Endodermal cell (in vitro differentiated cells): ENCODE measurements at regions not wholly inside any gene's neighbourhood (a gene's known extent, or its start where the extent isn't known, plus 50 kb on each side); places are given as distances from the start of the nearest gene placed in this dataset.

Source experiments
- DNase-seq: peaks from one replicate; pipeline ENCODE4 v3.0.0-alpha.2; 2017
- H3K27ac ChIP-seq: 2 replicates; pipeline ENCODE4 v1.5.1; 2013; ENCODE audit warnings: mild to moderate bottlenecking, low read depth, low read length, moderate library complexity
- H3K27me3 ChIP-seq: 2 replicates; pipeline ENCODE4 v1.6.1; 2013; ENCODE audit warnings: mild to moderate bottlenecking, low read length, moderate library complexity; ENCODE audit not compliant: insufficient read depth, control insufficient read depth, poor library complexity, severe bottlenecking
- H3K36me3 ChIP-seq: 2 replicates; pipeline ENCODE4 v1.7.0; 2013; ENCODE audit warnings: mild to moderate bottlenecking, low read length, moderate library complexity; ENCODE audit not compliant: control insufficient read depth, insufficient read depth
- H3K4me1 ChIP-seq: one replicate; pipeline ENCODE4 v1.7.0; 2013; ENCODE audit warnings: low read length; ENCODE audit not compliant: control insufficient read depth, insufficient read depth
- H3K4me3 ChIP-seq: 2 replicates; pipeline ENCODE4 v1.5.1; 2013; ENCODE audit warnings: mild to moderate bottlenecking, low read length, moderate library complexity
- H3K9ac ChIP-seq: 2 replicates; pipeline ENCODE4 v1.6.1; 2013; ENCODE audit warnings: mild to moderate bottlenecking, low read length, moderate library complexity; ENCODE audit not compliant: poor library complexity, severe bottlenecking; ENCODE audit errors: extremely low read depth
- H3K9me3 ChIP-seq: 2 replicates; pipeline ENCODE4 v1.6.1; 2013; ENCODE audit warnings: mild to moderate bottlenecking, low read length, moderate library complexity; ENCODE audit not compliant: control insufficient read depth
- H3K27ac Mint-ChIP-seq: 2 replicates; pipeline ENCODE4 v1.8.0; 2020; ENCODE audit warnings: mixed read lengths
- H3K27me3 Mint-ChIP-seq: 2 replicates; pipeline ENCODE4 v1.8.0; 2021; ENCODE audit warnings: mild to moderate bottlenecking, mixed read lengths; ENCODE audit not compliant: insufficient read depth
- H3K36me3 Mint-ChIP-seq: 2 replicates; pipeline ENCODE4 v1.8.0; 2020; ENCODE audit warnings: low read depth, mixed read lengths
- H3K4me1 Mint-ChIP-seq: 2 replicates; pipeline ENCODE4 v1.8.0; 2020; ENCODE audit warnings: mixed read lengths
- H3K4me3 Mint-ChIP-seq: 2 replicates; pipeline ENCODE4 v1.8.0; 2020; ENCODE audit warnings: mild to moderate bottlenecking, moderate library complexity, mixed read lengths
- H3K9me3 Mint-ChIP-seq: 2 replicates; pipeline ENCODE4 v1.8.0; 2020; ENCODE audit warnings: mild to moderate bottlenecking, mixed read lengths
- WGBS, 2 experiments: methylation state at CpG; one replicate each; pipeline versions ENCODE4 v1.1.5 to v1.1.7; 2013; ENCODE audit warnings: missing lambda C conversion rate in 2 of 2, mixed read lengths in 1 of 2; ENCODE audit not compliant: insufficient coverage in 1 of 2, insufficient read length in 1 of 2; 5-methylcytosine and 5-hydroxymethylcytosine counted together
- TF ChIP-seq, protein P1 (sequence below): fragments of 200-600 bp; sonication (generic); conservative IDR thresholded peaks from 2 replicates; pipeline ENCODE4 v1.5.0; 2021; ENCODE audit warnings: antibody characterized with exemption, mild to moderate bottlenecking

DNA sequence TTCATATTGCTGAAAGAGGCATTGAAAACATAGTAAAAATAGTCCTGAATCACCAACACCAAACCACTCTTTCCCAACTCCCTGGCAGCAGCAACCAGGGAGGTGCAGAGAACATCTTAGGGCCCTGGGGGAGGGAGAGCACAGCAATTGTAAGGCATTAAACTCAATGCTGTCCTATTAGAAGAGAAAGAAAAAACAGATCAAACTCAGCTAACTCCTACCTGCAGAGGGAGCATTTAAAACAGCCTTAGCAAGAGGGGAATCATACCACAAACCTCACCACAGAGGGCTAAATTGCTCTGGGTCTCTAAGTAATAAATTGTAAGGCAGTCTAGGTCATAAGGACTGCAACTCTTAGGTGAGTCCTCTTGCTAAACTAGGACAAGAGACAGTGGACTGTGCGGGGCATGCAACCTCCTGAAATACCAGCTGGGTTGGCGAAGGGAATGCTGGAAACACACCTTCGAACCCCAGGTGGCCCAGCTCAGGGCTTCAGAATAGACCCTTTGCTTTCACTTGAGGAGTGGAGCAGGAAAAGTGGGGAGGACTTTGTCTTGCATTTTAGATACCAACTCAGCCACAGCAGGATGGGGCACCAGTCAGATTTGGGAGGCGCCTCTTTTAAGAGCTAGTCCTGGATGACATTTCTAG lies 697.1 kb upstream of the FAT3 start:
- H3K27me3 ChIP-seq: no peaks in the 10 kb centered on the region
- Mint-ChIP-seq H3K9me3 (peaks cover 14% of the 10 kb centered on the region), H3K4me1 (peaks cover 8% of the 10 kb centered on the region), H3K27ac (no peak overlapping the region), H3K4me3 (no peak overlapping the region), H3K36me3 (no peaks in the 10 kb centered on the region), H3K27me3 (no peaks in the 10 kb centered on the region)
- no peak overlapping the region for H3K9ac ChIP-seq
- TF ChIP-seq, protein P1, sequence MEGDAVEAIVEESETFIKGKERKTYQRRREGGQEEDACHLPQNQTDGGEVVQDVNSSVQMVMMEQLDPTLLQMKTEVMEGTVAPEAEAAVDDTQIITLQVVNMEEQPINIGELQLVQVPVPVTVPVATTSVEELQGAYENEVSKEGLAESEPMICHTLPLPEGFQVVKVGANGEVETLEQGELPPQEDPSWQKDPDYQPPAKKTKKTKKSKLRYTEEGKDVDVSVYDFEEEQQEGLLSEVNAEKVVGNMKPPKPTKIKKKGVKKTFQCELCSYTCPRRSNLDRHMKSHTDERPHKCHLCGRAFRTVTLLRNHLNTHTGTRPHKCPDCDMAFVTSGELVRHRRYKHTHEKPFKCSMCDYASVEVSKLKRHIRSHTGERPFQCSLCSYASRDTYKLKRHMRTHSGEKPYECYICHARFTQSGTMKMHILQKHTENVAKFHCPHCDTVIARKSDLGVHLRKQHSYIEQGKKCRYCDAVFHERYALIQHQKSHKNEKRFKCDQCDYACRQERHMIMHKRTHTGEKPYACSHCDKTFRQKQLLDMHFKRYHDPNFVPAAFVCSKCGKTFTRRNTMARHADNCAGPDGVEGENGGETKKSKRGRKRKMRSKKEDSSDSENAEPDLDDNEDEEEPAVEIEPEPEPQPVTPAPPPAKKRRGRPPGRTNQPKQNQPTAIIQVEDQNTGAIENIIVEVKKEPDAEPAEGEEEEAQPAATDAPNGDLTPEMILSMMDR: peak; percentile 65
- H3K4me3 ChIP-seq: no peak overlapping the region
- no peak overlapping the region for H3K27ac ChIP-seq
- peaks cover 20% of the 10 kb centered on the region for H3K9me3 ChIP-seq
- no peaks in the 10 kb centered on the region for H3K36me3 ChIP-seq
- 36 to 71% methylated on average over 2 to 4 of the region's 4 CpGs for WGBS, 2 experiments
- peak; percentile 65 for DNase-seq
- no peaks in the 10 kb centered on the region for H3K4me1 ChIP-seq

DNA sequence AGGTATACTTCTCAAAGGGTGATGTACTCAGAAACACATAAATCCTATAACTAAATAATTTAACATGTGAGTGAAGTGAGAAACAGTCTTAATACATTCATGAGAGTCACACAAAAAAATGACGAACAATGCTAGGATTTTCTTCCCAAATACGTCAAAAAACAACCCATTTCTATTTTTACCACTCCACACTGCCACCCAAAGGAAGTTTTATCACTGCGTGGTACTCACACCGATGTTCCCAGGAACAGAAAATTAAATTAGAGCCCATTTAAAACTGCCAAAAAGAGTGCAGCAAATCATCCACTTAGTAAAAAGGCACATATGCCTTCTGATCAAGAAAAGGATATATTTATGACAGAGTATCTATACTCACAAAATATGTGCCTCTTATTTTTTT lies 710.9 kb upstream of the FAT3 start:
- no peaks in the 10 kb centered on the region for H3K9me3 ChIP-seq
- DNase-seq: no peak
- peaks cover 3% of the 10 kb centered on the region for H3K4me1 Mint-ChIP-seq
- H3K9me3 Mint-ChIP-seq: peaks cover under 1% of the 10 kb centered on the region
- H3K4me1 ChIP-seq: no peaks in the 10 kb centered on the region
- no peak overlapping the region for H3K9ac ChIP-seq
- H3K27ac ChIP-seq: no peak overlapping the region
- no peaks in the 10 kb centered on the region for H3K36me3 Mint-ChIP-seq
- H3K27ac Mint-ChIP-seq: no peak overlapping the region
- H3K36me3 ChIP-seq: no peaks in the 10 kb centered on the region
- H3K4me3 ChIP-seq: no peak overlapping the region
- no peaks in the 10 kb centered on the region for H3K27me3 Mint-ChIP-seq
- 52% methylated on average over 4 of the region's 4 CpGs; no CpG with 5 or more reads in 1 of the 2 experiments for WGBS, 2 experiments
- no peaks in the 10 kb centered on the region for H3K27me3 ChIP-seq
- H3K4me3 Mint-ChIP-seq: no peak overlapping the region
- TF ChIP-seq, protein P1: peak; percentile 69

DNA sequence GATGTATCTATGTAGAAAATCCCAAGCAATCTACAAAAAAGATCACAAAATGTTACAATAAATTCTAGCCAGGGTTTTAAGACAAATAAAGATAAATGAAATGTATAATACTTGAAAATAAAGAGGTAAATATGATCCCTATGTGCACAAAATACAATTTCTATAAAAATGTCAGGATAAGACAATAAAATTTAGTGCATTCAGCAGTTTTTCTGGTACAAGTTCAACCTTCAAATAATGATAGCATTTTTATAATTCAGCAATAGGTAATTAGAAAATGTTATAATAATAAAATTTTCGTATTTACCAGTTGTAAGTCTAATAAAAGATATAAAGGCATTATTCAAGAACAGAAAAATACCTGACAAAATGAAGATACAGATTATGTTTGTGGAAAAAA lies 726.8 kb upstream of the FAT3 start:
- Mint-ChIP-seq H3K9me3 (no peaks in the 10 kb centered on the region), H3K27ac (no peak overlapping the region)
- WGBS, 2 experiments: no CpG with 5 or more reads among the region's 1 CpG

More for the DNA sequence above, 726.8 kb upstream of the FAT3 start:
- no peak overlapping the region for H3K4me3 Mint-ChIP-seq
- Histone ChIP-seq H3K9ac (no peak overlapping the region), H3K27ac (no peak overlapping the region), H3K4me3 (no peak overlapping the region), H3K9me3 (no peaks in the 10 kb centered on the region), H3K36me3 (no peaks in the 10 kb centered on the region), H3K27me3 (no peaks in the 10 kb centered on the region), H3K4me1 (peaks cover 2% of the 10 kb centered on the region)
- H3K4me1 Mint-ChIP-seq: no peaks in the 10 kb centered on the region
- H3K27me3 Mint-ChIP-seq: no peaks in the 10 kb centered on the region
- TF ChIP-seq, protein P1: no peak
- H3K36me3 Mint-ChIP-seq: no peaks in the 10 kb centered on the region
- DNase-seq: no peak
